22Rv1 (cell line): ENCODE measurements at regions not wholly inside any gene's neighbourhood (a gene's known extent, or its start where the extent isn't known, plus 50 kb on each side); places are given as distances from the start of the nearest gene placed in this dataset.
"Not testable (repeated sequence)": the region's sequence is repeated elsewhere in the genome, so short reads cannot be mapped to it uniquely, and the experiment has no call there.

ENCODE experiments used
- H3K27ac ChIP-seq: fragments of 450-650 bp; 2 replicates; pipeline ENCODE4 v1.5.1; 2017
- ZFX ChIP-seq: fragments of 450-650 bp; IDR thresholded peaks from 2 replicates; pipeline ENCODE4 v1.6.1; 2017; ENCODE audit warnings: antibody characterized with exemption, borderline replicate concordance
- TF ChIP-seq, protein P1 (sequence below): fragments of 450-650 bp; IDR thresholded peaks from 2 replicates; pipeline ENCODE4 v1.5.1; 2017; ENCODE audit warnings: mild to moderate bottlenecking

DNA sequence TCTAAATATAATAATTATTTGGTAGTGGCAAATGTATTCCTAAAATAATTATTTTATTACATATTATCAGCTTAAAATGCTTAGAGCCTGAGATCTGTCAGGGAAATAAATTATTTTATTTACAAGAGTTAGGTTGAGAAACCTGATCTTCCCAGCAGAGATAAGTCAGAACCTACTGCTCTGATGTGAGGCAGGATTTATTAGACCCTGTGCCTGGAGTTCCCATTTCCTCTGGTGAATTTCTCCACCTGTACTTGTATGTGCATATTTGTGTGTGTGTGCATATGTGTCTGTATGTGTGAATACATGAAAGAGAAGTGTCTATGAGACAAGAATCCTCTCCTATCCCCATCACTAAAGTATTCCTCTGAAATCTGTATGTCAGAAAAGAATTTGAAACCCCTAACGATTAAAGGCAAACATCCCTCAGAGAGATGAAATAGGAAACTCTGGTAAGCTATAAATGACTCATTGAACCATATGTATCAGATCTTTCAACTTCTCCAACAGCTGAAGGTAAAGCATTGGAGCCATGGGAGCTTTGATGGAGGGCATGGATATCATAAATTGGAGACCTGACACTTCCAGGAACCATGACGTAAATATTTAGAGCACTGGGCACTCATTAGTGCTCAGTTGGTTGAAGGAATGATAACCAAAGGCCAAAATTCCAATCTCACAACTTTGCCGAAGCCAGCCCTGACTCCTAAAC lies 190.9 kb downstream of the XPNPEP1 start:
- no peak overlapping the region for H3K27ac ChIP-seq
- TF ChIP-seq ZFX: no peak

DNA sequence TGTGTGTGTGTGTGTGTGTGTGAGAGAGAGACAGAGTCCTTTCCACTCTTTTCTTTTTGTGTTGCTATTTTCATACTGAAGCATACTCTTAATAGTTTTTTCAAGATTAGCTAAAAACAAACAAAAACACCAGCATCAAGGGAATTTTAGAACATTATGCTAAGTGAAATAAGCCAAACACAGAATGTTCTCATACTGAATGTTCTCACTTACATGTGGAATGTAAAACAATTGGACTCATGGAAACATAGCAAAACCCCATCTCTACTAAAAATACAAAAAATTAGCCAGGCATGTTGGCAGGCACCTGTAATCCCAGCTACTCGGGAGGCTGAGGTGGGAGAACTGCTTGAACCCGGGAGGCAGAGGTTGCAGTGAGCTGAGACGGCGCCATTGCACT lies 193.4 kb downstream of the XPNPEP1 start:
- not testable (repeated sequence) for H3K27ac ChIP-seq

DNA sequence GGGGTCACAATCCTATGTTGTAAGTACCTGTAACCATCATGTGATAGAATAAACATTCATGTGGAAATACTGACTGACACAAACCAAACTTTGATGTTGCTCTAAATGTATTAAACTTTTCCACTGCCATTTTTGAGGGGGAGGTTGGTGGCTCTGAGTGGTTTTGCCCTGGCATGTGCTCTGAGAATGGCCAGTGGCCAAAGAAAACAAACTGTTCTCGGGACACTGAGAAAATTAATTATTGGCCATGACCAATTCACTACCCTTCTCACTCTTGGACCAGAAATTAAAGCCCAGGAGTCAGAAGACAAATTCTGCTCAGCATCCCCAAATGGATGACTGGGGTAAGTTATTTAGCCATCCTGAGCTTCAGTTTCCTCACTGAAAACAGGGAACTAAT lies 195.9 kb downstream of the XPNPEP1 start:
- no peak overlapping the region for H3K27ac ChIP-seq
- TF ChIP-seq, protein P1, sequence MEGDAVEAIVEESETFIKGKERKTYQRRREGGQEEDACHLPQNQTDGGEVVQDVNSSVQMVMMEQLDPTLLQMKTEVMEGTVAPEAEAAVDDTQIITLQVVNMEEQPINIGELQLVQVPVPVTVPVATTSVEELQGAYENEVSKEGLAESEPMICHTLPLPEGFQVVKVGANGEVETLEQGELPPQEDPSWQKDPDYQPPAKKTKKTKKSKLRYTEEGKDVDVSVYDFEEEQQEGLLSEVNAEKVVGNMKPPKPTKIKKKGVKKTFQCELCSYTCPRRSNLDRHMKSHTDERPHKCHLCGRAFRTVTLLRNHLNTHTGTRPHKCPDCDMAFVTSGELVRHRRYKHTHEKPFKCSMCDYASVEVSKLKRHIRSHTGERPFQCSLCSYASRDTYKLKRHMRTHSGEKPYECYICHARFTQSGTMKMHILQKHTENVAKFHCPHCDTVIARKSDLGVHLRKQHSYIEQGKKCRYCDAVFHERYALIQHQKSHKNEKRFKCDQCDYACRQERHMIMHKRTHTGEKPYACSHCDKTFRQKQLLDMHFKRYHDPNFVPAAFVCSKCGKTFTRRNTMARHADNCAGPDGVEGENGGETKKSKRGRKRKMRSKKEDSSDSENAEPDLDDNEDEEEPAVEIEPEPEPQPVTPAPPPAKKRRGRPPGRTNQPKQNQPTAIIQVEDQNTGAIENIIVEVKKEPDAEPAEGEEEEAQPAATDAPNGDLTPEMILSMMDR: no peak
- no peak for TF ChIP-seq ZFX

DNA sequence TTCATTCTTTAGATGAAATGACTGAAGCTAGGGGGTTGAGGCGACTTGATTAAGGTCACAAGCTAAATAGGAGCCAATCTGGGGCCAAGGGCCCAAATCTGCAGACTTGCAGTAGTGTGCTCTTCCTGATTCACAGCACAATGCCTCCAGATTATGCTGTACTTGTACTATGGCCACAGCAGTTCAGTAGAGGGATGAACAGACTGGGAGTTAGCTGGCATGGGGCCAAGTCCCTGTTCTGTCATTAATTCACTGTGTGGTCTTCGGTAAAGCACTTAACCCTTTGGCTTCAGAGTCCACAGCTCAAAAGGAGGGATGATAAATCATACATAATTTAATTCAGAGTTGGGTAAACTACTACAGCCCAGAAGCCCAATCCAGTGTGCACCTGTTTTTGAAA lies 196.8 kb downstream of the XPNPEP1 start:
- no peak for TF ChIP-seq ZFX
- TF ChIP-seq, protein P1: no peak
- H3K27ac ChIP-seq: no peak overlapping the region

DNA sequence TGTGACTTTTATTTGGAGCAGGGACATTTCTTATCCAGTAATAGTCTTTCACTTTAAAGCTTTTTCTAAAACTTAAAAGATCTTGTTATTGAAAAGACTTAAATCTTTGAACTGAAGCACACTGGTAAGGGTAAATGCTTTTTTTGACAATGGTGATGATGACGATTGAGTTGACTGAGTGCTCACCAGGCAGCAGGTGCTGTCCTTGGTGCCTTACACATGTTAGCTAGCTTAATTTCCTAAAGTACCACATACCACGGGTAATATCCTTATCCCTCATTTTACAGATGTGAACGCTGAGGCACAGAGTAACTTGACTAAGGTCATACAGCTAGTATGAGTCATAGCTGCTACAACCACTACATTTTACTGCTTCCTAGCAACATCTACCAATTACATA lies 200.0 kb downstream of the XPNPEP1 start:
- TF ChIP-seq, protein P1: no peak
- TF ChIP-seq ZFX: no peak

DNA sequence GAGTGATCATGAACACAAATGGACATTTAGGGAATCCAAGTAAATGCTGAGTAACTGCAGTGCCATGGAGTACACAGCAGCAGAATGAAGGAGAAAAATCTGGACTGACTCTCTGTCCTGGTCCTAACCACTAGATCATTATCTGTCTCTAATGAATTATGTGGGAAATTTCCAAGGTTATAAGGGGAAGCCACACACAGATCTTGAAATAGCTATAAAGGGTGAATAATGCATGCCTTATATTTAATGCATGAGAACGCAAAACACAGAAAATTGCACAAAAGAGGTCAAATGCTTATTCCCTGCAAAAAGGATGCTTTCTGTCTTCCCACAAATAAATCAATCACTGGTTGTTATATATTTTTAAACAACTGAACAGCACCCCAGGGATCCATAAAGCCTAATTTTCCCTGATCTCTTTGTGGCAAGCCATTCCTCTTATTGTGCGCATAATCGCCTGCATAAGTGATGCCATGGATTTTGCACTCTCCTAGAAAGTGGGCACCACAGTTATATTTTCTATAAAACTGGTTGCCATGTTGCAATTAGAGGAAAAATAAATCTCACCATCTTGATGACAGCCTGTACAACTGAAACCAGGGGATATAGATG lies 201.8 kb downstream of the XPNPEP1 start:
- TF ChIP-seq, protein P1: no peak
- TF ChIP-seq ZFX: no peak
- H3K27ac ChIP-seq: no peak overlapping the region

More for the DNA sequence above, 200.0 kb downstream of the XPNPEP1 start:
- H3K27ac ChIP-seq: no peak overlapping the region

DNA sequence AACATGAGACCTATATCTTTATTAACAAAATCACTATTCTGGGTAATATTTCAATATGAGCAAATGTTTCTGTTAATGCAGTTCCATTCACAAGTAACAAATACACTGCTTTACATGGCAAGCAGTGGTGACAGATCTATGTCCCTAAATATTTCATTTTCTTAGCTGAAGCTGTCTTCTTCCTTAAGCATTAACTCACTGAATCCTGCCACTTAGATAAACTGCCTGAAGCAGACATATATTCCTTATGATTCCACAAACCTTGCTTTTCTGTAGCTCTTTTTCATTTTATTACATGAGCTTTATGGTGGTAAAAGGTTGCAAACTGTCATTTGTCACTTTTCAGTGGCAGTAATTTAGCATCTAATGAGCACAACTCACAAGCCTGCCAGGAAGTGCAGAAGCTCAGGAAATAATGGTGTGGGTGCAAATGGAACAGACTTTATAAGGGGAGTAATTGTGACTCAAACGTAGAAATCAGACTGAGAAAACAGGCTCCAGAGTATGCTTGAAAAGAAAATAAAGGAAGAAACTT lies 217.2 kb downstream of the XPNPEP1 start:
- TF ChIP-seq, protein P1: no peak
- no peak for TF ChIP-seq ZFX
- H3K27ac ChIP-seq: no peak overlapping the region

DNA sequence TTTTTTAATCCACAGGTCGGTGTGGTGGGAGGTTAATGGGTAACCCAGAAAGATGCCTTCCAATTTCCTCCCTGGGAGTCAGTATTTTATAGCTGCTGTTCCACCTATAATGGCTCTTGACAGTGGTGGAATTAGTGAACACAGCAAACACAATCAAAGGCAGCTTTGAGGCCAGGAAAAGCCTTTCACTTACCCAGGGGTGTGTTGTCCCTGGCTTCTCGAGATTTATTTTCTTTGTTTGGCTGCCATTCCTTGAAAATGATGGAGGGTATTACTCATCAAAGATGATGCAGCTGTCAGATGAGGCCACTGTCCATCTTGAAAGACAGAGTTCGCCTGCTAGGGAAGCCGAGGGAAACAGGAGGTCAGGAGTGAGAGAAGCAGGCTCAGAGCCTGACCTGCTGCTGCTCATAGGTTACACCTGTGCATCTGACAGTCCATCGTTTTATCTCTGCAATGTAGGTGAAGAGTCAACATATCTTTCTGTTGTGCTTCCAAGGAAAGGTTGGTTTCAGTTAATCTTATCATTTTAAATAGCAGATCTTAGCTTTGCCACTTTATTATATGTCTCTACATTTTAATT lies 221.6 kb downstream of the XPNPEP1 start:
- no peak overlapping the region for H3K27ac ChIP-seq

More for the DNA sequence above, 221.6 kb downstream of the XPNPEP1 start:
- no peak for TF ChIP-seq ZFX
- TF ChIP-seq, protein P1: no peak
